AG08396 (cell line): ENCODE measurements at regions not wholly inside any gene's neighbourhood (a gene's known extent, or its start where the extent isn't known, plus 50 kb on each side); places are given as distances from the start of the nearest gene placed in this dataset.
"Not testable (repeated sequence)": the region's sequence is repeated elsewhere in the genome, so short reads cannot be mapped to it uniquely, and the experiment has no call there.

Source experiments
- DNase-seq: peaks from one replicate; pipeline ENCODE4 v3.0.0; 2012; ENCODE audit warnings: low spot score, mixed read lengths

DNA sequence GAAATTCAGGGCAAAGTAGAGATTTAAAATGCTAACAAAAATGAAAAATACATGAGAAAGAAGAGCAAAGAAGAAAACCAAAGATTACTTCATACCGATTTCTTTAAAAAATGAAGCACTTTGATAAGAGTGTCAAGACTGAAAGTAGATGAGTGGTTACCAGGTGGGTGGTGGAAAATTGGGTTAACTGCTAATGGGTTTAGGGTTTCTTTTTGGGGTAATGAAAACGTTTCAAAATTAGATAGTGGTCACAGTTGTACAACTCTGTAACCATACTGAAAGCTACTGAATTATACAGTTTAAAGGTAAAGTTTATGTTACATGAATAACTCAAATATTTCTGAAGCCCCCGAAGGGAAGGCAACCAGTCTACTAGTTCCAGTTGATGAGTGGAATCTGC is 179.4 kb downstream of the NDFIP2 start:
- DNase-seq = no peak

DNA sequence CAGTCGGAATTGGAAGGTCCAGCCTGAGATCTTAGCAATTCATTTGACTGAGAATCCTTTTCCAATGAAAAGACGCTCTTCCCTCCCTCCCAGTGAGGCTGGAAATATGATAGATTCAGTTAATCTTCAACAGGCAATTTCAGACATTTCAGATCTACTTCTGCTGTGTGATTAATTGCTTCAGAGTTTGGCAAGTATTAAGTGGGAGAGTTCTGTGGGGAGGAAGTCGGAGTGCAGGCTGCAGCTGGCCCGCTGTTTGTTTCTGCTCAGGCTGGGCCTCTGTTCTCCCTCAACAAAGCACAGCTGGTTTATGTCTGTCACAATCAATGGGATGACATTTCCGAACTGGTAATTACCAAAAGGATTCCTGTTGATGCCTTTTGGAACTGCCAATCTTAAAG is 178.2 kb downstream of the NDFIP2 start:
- DNase-seq = no peak

DNA sequence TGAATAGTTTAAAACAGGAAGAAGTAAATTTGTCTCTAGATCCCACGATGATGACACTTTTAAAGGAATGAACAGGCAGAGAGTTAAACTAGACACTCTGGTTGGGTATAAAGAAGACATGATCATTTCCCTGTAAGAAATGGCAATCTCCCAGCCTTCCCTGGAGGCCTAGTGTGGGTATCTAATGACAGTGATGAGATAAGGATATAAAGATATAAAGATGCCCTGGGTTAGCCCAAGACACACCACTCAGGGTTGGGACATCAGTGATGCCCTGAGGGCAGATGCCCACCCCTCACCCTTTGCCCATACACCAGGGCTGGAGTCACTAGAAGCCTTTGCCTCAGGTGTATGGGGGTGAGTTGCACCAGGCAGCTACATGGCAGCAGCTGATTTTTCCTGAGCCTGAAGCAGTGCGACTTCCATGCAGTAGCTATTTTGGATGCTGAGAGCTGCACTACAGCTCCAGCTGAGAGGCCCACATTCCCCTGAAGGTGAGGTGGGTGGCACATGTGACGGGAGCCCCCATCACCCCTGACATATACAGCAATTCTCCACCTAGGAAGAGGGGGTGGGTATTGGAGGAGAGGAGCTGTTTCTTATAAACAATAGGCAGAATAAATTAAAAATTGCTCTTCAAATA is 177.5 kb downstream of the NDFIP2 start:
- DNase-seq = no peak

DNA sequence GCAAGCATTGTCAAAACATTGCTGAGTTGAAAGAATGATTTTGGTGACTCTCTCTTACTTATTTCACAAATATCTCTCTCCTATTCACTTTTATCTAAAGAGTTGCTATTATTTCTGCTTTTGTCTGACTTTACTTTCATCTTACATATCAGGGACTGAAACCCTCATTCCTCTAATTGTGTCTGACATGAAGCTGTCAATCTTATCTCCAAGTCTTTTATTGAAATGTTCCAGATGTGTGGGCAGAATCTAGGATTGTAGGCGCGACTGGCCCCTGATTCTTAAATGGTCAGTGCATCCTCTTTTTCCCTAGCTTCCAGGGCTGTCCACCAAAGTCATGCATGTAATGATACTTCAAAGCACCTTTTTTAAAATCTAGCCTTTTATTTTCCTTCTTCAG is 174.6 kb downstream of the NDFIP2 start:
- no peak for DNase-seq

DNA sequence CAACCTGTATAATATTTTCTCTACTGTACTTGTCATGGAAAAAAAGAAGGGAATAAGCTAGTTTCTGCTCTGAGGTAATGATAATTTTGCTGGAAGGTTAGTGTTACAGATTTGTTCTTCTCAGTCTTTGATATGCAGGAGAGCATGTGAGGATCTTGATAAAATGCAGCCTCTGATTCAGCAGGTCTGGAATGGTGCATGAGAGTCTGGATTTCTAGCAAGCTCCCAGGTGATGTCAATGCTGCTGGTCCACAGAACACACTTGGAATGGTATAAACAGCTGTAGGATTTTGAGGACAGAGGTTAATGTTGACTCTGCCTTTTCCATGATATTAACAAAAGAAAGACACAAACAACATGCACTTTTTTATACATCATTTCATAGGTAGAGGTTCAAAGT is 173.6 kb downstream of the NDFIP2 start:
- DNase-seq = no peak

DNA sequence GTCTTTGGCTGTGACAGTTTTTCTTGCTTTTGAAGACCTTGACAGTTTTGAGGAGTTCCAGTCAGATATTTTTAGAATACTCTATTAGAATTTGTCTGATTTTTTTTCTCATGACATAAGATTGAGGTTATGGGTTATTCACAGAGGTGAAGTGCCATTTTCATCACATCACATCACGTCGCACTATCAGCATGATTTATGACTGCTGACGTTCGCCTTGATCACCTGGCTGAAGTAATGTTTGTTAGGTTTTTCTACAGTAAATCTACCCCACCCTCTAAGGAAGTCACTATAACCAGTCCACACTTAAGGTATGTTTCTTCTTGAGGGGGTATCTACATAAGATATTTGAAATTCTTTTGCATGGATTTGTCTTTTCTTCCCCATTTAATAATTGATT is 169.7 kb downstream of the NDFIP2 start:
- no peak for DNase-seq

DNA sequence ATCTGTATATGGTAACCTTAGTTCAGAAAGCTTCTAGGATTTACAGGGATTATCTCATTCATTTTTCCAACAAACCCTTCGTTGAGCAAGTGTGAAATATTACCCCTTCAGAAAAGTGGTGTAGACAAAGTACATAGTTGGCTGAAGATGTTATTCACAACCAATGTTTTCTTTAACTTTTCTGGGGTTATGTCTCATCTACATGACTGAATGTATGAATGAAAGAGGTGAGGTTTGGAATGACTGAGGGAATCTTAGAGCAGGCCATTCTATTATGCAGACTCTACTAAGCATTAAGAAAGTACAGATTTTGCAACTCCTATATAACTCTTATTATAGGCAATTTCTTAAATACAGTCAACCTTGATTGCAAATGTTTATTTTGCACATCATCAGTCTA is 167.2 kb downstream of the NDFIP2 start:
- no peak for DNase-seq

DNA sequence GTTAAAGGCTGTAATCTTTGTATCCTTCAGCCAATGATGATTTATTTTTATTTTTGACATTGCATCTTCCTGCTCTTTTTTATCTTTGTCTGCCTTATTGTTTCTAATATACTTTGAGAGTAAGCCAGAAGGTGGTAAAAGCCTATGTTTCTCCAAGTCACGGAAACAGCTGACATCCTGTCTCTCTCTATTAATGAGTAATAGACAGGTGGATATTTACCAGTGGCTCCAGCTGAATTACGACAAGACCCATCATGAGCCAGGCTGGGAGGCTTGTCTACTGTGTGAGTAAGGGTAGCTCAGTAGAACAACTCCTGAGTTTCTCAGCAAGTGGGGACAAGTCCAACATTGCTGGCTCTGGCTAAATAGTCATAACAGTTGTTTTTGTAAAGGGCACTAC is 166.6 kb downstream of the NDFIP2 start:
- DNase-seq = no peak

DNA sequence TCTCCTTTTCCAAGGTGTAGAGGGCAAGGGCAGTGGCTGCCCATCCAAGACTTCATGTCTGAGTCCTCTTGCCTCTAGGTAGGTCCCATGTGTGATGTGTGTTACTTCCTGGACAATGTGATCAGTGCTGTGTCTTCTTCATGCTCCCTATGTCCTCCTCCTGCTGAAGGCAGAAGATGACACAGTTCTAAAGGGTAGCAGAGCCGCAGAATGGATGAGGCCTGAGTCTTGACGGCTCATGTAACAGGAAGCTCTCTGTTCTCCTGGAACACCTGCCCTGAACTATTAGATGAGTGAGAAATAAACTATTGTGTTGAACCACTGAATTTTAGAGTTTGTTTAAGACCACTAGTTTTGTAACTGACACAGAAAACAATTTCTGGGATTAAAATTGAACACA is 165.9 kb downstream of the NDFIP2 start:
- no peak for DNase-seq

DNA sequence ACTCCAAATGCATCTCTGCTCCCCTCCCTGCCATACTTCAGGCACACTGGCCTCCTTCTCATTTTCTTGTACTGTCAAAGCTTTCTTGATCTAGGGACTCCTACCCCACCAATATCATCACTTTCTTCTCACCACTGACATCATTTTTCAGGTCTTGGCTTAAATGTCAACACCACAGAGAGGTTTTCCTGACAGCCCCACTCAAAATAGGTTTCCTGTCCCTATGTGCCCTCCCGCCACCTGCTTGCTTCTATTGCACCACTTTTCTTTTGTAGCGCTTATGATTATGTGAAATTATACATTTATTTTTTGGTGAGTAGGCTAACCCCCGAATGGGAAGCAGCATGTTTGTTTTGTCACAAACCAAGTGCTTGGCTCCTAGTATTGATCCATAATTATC is 164.6 kb downstream of the NDFIP2 start:
- no peak for DNase-seq

DNA sequence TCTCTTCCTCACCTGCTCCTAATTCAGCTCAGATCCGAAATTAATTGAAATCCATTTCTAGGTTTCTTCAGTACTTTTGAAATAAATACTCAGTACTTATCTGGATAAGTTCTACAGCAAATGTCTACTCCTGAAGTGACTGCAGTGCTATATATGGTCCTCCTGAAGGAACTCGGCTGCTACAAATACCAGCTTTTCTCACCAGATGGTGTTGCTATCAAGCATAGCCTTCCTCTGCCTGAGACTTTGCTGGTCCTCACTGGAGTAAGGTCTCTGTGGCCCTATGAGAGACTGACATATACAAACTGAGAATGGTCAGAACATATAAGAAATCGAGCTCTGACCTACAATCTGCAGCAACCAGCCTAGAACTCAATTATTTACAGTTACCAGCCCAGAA is 161.6 kb downstream of the NDFIP2 start:
- no peak for DNase-seq

DNA sequence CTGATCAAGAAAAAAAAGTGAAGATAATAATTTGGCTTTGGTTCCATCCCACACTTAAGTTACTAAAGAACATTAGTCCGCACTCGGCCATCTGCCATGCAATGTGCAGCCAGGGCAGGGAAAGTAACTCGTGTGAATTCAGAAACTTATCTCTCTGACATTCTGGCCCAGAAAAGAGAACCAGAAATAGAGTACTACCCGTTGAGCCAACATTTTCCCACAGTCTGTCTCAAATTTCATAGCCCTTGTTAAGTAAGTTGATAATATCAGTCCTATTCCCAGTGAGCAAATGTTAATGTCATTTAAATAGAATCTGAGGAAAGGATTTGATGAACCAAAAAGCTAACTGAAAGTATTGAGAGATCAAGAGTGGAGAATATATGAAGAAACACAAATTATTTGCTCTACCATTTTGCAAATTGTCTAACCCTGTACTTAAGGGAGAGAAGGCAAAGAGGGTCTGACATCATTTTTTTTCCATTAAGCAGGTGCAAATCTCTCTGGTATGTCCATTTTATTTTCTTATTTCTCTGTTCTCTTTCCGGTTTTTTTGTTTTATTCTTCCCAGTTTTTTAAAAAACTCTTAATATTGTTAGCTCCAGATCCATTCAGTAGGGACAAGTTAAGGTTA is 156.3 kb downstream of the NDFIP2 start:
- DNase-seq = no peak

DNA sequence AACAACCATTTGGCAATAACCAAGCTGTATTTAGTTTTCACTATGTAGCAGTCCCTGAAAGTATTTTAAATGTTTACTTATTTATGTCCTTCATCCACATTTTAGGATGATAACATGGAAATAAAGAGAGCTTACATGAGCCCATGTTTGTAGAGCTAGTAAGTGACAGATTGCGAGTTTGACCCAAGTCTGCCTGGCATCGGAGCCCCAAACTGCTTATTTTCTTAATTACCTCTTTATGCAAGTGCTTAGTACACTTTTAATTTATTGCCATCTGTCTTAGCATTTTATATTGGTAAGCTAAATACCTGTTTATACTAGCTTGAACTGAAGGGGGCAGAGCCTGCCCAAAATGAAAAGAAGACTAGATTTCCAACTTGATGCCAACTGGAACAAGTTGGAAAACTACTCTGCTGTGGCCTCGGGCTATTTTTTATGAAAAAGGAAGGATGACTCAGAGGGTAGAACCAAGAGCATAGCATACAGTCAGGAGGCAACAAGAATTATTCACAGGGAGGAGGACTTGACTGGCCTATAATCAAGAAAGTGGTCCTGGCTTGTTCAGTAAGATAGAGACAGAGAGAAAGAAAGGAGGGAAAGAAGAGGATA is 150.2 kb downstream of the NDFIP2 start:
- DNase-seq = peak; percentile 24

DNA sequence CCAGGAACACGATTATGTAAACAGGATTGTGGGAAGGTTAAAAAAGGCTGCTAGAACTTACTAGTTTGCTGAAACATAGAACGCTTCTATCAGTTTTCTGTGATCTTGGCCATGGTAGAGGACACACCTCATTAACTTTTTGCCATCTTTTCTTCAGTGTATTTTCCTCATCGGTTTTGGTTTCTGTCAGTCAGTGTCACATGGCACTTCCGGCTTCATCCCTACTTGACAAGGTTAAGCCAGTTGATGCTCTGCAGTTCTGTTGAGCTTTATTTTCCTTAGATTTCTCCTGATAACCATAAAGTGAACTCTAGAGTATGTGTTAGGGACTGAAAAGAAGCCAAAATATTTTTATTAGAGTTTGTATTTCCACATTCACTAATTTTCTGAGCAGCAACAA is 147.5 kb downstream of the NDFIP2 start:
- no peak for DNase-seq

DNA sequence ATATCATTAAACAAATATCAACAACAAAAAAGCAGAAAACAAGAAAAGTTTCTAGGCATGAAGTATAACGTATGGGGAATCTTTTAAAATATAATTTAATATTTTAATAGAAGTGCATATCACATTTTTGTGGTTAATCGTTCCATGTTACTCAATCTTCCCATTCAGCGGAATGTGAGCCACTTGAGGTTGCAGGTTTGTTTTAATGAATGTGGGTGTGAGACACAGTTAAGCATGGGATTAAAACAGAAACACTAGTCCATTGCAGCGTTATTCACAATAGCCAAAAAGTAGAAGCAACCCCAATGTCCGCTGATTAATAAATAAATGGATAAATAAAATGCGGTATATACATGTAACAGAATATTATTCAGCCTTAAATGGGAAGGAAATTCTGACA is 146.0 kb downstream of the NDFIP2 start:
- DNase-seq = no peak

DNA sequence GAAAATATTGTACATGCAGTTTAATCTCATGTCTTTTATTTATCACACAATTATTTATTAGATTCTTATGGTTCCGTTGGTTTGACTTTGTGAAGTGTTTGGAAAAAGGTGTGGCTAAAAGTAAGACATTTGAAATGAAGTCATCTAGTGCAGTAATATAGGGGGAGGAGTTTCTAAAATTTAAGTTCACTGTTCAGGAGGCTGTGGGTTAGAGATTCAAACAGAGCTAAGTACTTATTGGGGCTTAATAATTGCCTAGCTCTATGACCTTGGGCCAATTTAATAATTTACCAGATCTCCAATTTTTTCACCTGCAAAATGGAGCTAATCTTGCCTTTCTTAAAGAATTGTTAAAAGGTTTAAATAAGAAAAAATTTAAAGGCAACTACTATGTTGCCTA is 144.6 kb downstream of the NDFIP2 start:
- no peak for DNase-seq

DNA sequence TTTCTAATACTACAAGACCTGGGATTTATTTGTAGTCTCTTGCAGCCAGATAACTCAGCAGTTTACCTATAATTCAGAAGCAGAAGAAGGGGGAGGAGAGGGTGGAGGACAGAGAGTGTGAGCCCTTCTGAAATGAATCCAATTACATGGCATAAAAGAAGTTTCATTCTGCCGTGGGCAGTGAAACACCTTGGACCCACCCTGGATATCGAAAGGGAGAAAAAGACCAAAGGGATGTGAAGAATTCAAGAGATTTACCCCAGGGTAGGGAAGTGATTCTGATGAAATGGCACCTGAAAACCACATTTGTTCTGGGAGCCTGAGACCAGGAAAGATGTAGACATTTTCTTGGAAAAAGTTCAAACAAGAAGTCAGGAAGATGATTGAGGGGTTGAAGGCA is 140.9 kb downstream of the NDFIP2 start:
- no peak for DNase-seq

DNA sequence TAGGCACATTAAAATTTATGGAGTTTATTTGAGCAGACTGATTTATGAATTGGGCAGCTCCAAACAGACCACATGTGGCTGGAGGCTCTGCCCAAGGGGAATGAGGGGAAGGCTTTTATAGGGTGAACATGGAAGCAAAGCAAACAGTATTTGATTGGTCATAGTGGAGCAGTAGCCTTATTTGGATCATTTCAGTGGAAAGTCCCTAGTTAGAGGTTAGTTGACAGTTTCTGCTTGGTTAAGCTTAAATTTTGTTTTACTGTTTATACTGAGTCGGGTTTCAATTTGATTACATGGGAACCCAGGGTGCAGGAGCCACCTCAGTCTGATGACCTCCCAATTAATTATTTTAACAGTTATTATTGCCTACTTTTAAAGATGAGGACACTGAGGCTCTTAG is 140.5 kb downstream of the NDFIP2 start:
- no peak for DNase-seq

DNA sequence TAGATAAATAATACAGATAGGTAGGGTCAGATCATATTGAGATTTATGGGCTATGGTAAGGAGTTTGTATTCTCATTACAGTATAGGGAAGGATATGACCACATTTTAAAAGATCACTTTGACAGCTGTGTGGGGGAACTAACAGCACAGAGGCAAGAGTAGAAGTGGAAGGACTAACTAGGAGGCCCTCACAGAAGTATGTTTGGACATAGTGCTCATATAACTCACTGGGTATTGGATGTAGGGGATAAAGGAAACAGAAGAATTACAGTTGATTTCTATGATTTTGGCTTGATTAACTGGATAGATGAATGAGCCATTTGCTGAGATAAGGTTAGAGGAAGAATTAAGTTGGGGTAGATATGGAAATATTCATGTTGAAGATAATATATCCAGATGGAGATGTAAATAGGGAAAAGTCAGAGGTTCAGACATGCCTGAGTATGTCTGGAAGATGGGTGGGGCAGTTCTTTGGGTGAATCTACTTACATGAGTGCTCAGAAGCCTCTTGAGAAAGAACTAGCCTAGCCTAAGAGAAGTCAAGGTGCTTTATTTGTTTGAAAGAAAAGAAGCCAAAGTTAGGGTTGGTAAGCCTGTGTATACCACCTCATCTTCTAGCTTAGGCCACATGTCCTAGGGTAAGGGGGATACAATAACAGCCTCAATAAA is 133.4 kb downstream of the NDFIP2 start:
- no peak for DNase-seq

DNA sequence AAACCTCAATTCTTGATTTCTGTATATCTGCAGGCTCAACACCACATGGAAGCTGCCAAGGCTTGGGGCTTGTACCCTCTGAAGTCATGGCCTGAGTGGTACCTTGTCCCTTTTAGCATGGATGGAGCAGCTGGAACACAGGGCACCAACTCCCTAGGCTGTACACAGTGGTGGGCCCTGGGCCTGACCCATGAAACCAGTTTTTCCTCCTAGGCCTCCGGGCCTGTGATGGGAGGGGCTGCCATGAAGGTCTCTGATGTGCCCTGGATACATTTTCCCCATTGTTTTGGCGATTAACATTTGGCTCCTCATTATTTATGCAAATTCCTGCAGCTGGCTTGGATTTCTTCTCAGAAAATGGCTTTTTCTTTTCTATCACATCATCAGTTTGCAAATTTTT is 131.6 kb downstream of the NDFIP2 start:
- DNase-seq = no peak

DNA sequence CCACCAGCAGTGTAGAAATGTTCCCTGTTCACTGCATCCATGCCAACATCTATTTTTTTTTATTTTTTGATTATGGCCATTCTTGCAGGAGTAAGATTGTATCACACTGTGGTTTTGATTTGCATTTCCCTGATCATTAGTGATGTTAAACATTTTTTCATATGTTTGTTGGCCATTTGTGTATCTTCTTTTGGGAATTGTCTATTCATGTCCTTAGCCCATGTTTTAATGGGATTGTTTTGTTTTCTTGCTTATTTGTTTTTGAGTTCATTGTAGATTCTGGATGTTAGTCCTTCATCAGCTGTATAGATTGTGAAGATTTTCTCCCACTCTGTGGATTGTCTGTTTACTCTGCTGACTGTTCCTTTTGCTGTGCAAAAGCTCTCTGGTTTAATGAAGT is 126.9 kb downstream of the NDFIP2 start:
- not testable (repeated sequence) for DNase-seq
